ENCODE measurements at regions not wholly inside any gene's neighbourhood (a gene's known extent, or its start where the extent isn't known, plus 50 kb on each side); places are given as distances from the start of the nearest gene placed in this dataset.

- no peak for DNase-seq (ENCODE audit: low read depth in 2 of 2)
- H3K27ac ChIP-seq (ENCODE audit: insufficient read depth, low read length): no peak overlapping the region
- no peak overlapping the region for H3K4me3 ChIP-seq (replicated peaks in 1 of 4; ENCODE audit: control extremely low read depth in 1 of 4, insufficient read depth in 1 of 4, low read depth in 3 of 4, low read length in 4 of 4)
- no peak overlapping the region for H2AFZ ChIP-seq (ENCODE audit: low read length)
- H3K9ac ChIP-seq (ENCODE audit: insufficient read depth, low read length): no peak overlapping the region
- H3K4me2 ChIP-seq (ENCODE audit: extremely low read depth, insufficient read depth, low read length): no peak overlapping the region
- no peaks in the 10 kb centered on the region for H3K4me1 ChIP-seq (ENCODE audit: control insufficient read depth, extremely low read depth, insufficient read depth, low read length)
- H3K36me3 ChIP-seq (ENCODE audit: control insufficient read depth, insufficient read depth, low read length): no peaks in the 10 kb centered on the region
- no peaks in the 10 kb centered on the region for H3K27me3 ChIP-seq (ENCODE audit: control insufficient read depth, insufficient read depth, low read length)
- H3K79me2 ChIP-seq (ENCODE audit: control insufficient read depth, insufficient read depth, low read length): no peaks in the 10 kb centered on the region
- H3K9me3 ChIP-seq (ENCODE audit: control insufficient read depth, insufficient read depth, low read depth, low read length): no peaks in the 10 kb centered on the region
- no peaks in the 10 kb centered on the region for H4K20me1 ChIP-seq (ENCODE audit: control insufficient read depth, extremely low read depth, insufficient read depth, low read length)
- TF ChIP-seq CTCF (conservative IDR thresholded peaks at IDR 0.05 in 1 of 2, IDR thresholded peaks at IDR 0.05 in 1 of 2; ENCODE audit: low read depth in 1 of 2, low read length in 2 of 2) (peak in 1 of 2 donors; percentile 8), EZH2 (IDR thresholded peaks at IDR 0.05; ENCODE audit: low read length, missing control alignments) (no peak)
These were observed 277.8 kb downstream of the RAP2B start for GRCh38 chr3:153439780-153440179.

- Histone ChIP-seq H3K9me3 (ENCODE audit: control insufficient read depth, insufficient read depth, low read depth, low read length) (no peaks in the 10 kb centered on the region), H3K9ac (ENCODE audit: insufficient read depth, low read length) (no peak overlapping the region), H3K4me3 (replicated peaks in 1 of 4; ENCODE audit: control extremely low read depth in 1 of 4, insufficient read depth in 1 of 4, low read depth in 3 of 4, low read length in 4 of 4) (no peak overlapping the region), H4K20me1 (ENCODE audit: control insufficient read depth, extremely low read depth, insufficient read depth, low read length) (no peaks in the 10 kb centered on the region), H2AFZ (ENCODE audit: low read length) (no peak overlapping the region), H3K4me1 (ENCODE audit: control insufficient read depth, extremely low read depth, insufficient read depth, low read length) (no peaks in the 10 kb centered on the region), H3K27ac (ENCODE audit: insufficient read depth, low read length) (no peak overlapping the region), H3K79me2 (ENCODE audit: control insufficient read depth, insufficient read depth, low read length) (no peaks in the 10 kb centered on the region), H3K4me2 (ENCODE audit: extremely low read depth, insufficient read depth, low read length) (no peak overlapping the region), H3K27me3 (ENCODE audit: control insufficient read depth, insufficient read depth, low read length) (no peaks in the 10 kb centered on the region), H3K36me3 (ENCODE audit: control insufficient read depth, insufficient read depth, low read length) (no peaks in the 10 kb centered on the region)
- DNase-seq (ENCODE audit: low read depth in 2 of 2): no peak
- TF ChIP-seq EZH2 (IDR thresholded peaks at IDR 0.05; ENCODE audit: low read length, missing control alignments): no peak
- no peak for TF ChIP-seq CTCF (conservative IDR thresholded peaks at IDR 0.05 in 1 of 2, IDR thresholded peaks at IDR 0.05 in 1 of 2; ENCODE audit: low read depth in 1 of 2, low read length in 2 of 2)
These were observed 278.3 kb downstream of the RAP2B start for GRCh38 chr3:153440311-153440710.

GRCh38 chr3:153442386-153442785 is 280.4 kb downstream of the RAP2B start:
- H3K36me3 ChIP-seq (ENCODE audit: control insufficient read depth, insufficient read depth, low read length): no peaks in the 10 kb centered on the region
- no peak overlapping the region for H3K9ac ChIP-seq (ENCODE audit: insufficient read depth, low read length)
- H4K20me1 ChIP-seq (ENCODE audit: control insufficient read depth, extremely low read depth, insufficient read depth, low read length): no peaks in the 10 kb centered on the region
- H3K27ac ChIP-seq (ENCODE audit: insufficient read depth, low read length): no peak overlapping the region
- DNase-seq (ENCODE audit: low read depth in 2 of 2): no peak
- no peaks in the 10 kb centered on the region for H3K79me2 ChIP-seq (ENCODE audit: control insufficient read depth, insufficient read depth, low read length)
- H3K4me1 ChIP-seq (ENCODE audit: control insufficient read depth, extremely low read depth, insufficient read depth, low read length): no peaks in the 10 kb centered on the region
- TF ChIP-seq CTCF (conservative IDR thresholded peaks at IDR 0.05 in 1 of 2, IDR thresholded peaks at IDR 0.05 in 1 of 2; ENCODE audit: low read depth in 1 of 2, low read length in 2 of 2): no peak
- no peak for TF ChIP-seq EZH2 (IDR thresholded peaks at IDR 0.05; ENCODE audit: low read length, missing control alignments)
- no peak overlapping the region for H3K4me2 ChIP-seq (ENCODE audit: extremely low read depth, insufficient read depth, low read length)
- H3K4me3 ChIP-seq (replicated peaks in 1 of 4; ENCODE audit: control extremely low read depth in 1 of 4, insufficient read depth in 1 of 4, low read depth in 3 of 4, low read length in 4 of 4): no peak overlapping the region
- no peaks in the 10 kb centered on the region for H3K27me3 ChIP-seq (ENCODE audit: control insufficient read depth, insufficient read depth, low read length)
- H3K9me3 ChIP-seq (ENCODE audit: control insufficient read depth, insufficient read depth, low read depth, low read length): no peaks in the 10 kb centered on the region
- no peak overlapping the region for H2AFZ ChIP-seq (ENCODE audit: low read length)

Data from fibroblast of lung (primary cell).